Esophagus muscularis mucosa (tissue), 4 donors: ENCODE measurements at regions not wholly inside any gene's neighbourhood (a gene's known extent, or its start where the extent isn't known, plus 50 kb on each side); places are given as distances from the start of the nearest gene placed in this dataset.

Source experiments
- DNase-seq: peaks from one replicate; pipeline ENCODE4 v3.0.0-alpha.2; 2017; ENCODE audit errors: extremely low spot score
- H3K27ac ChIP-seq, 4 donors: fragments of 200-600 bp; sonication (generic); replicated peaks in 1 of 4; 1 replicate in 3 of 4; 2 replicates in 1 of 4; pipeline ENCODE4 v1.5.1; 2016 to 2019; ENCODE audit warnings: mild to moderate bottlenecking in 1 of 4
- H3K27me3 ChIP-seq, 4 donors: fragments of 200-600 bp; sonication (generic); one replicate each; pipeline versions ENCODE4 v1.5.1 to v1.6.0; 2016 to 2019
- H3K36me3 ChIP-seq, 4 donors: fragments of 200-600 bp; sonication (generic); one replicate each; pipeline ENCODE4 v1.5.1; 2016 to 2019
- H3K4me1 ChIP-seq, 4 donors: fragments of 200-600 bp; sonication (generic); one replicate each; pipeline ENCODE4 v1.5.1; 2016 to 2019
- H3K4me3 ChIP-seq, 4 donors: fragments of 200-600 bp; sonication (generic); 1 replicate in 2 of 4; 2 replicates in 2 of 4; pipeline ENCODE4 v1.5.1; 2016 to 2019; ENCODE audit warnings: mild to moderate bottlenecking in 4 of 4, moderate library complexity in 1 of 4
- H3K9me3 ChIP-seq, 4 donors: fragments of 200-600 bp; sonication (generic); 1 replicate in 3 of 4; 2 replicates in 1 of 4; pipeline ENCODE4 v1.5.1; 2016 to 2019
- CTCF ChIP-seq, 3 experiments: fragments of 200-600 bp in 2 of 3; fragments of 450-650 bp in 1 of 3; sonication (generic) in 2 of 3; IDR thresholded peaks; one replicate each; pipeline ENCODE4 v1.5.1; 2017 to 2019; ENCODE audit warnings: antibody characterized with exemption in 3 of 3, mild to moderate bottlenecking in 2 of 3, moderate library complexity in 1 of 3
- EP300 ChIP-seq: sonication (generic); formaldehyde crosslinking; IDR thresholded peaks from one replicate; pipeline ENCODE4 v1.6.1; 2017; ENCODE audit warnings: antibody characterized with exemption
- POLR2A ChIP-seq: fragments of 450-650 bp; IDR thresholded peaks from one replicate; pipeline ENCODE4 v1.6.1; 2017; ENCODE audit warnings: antibody characterized with exemption, moderate library complexity, mild to moderate bottlenecking, low read depth
- POLR2AphosphoS5 ChIP-seq, 2 donors: sonication (generic); formaldehyde crosslinking; IDR thresholded peaks; one replicate each; pipeline ENCODE4 v1.6.1; 2017; ENCODE audit warnings: antibody characterized with exemption in 2 of 2
- WGBS: methylation state at CpG from one replicate; pipeline ENCODE4 v1.1.5; 2018; 5-methylcytosine and 5-hydroxymethylcytosine counted together
- intact Hi-C: fragments of 100-400 bp; cut with DNase I; formaldehyde crosslinking; loops from one replicate; pipeline ENCODE4 v1.15.1; 2023

GRCh38 chr14:26765301-26765700 is 167.5 kb upstream of the NOVA1 start:
- no peak for TF ChIP-seq CTCF (IDR thresholded peaks at IDR 0.05)
- no peak for TF ChIP-seq EP300
- TF ChIP-seq POLR2AphosphoS5 (IDR thresholded peaks at IDR 0.05), result no peak
- TF ChIP-seq POLR2A, result no peak

GRCh38 chr14:26765768-26766520 is 168.1 kb upstream of the NOVA1 start:
- Histone ChIP-seq H3K4me1 (peaks cover 0 to 14% (median 9%) of the 10 kb centered on the region in 4 donors), H3K36me3 (no peaks in the 10 kb centered on the region), H3K27ac (peak overlapping the region in 1 of 4 donors; percentile 31), H3K27me3 (no peaks in the 10 kb centered on the region), H3K4me3 (no peak overlapping the region), H3K9me3 (no peaks in the 10 kb centered on the region)
- no peak for DNase-seq
- intact Hi-C loops, result no loop called here
- TF ChIP-seq EP300, result no peak
- TF ChIP-seq CTCF (IDR thresholded peaks at IDR 0.05), result no peak
- no peak for TF ChIP-seq POLR2A
- TF ChIP-seq POLR2AphosphoS5 (IDR thresholded peaks at IDR 0.05), result peak in 1 of 2 donors; percentile 25
- WGBS, result 30% methylated on average over 2 of the region's 2 CpGs

More at GRCh38 chr14:26765301-26765700, 167.5 kb upstream of the NOVA1 start:
- Histone ChIP-seq H3K4me1 (peaks cover 0 to 14% (median 9%) of the 10 kb centered on the region in 4 donors), H3K27me3 (no peaks in the 10 kb centered on the region), H3K4me3 (no peak overlapping the region), H3K27ac (peak overlapping the region in 1 of 4 donors; percentile 31), H3K9me3 (no peaks in the 10 kb centered on the region), H3K36me3 (no peaks in the 10 kb centered on the region)
- intact Hi-C loops, result no loop called here
- no peak for DNase-seq

GRCh38 chr14:26766726-26767125 is 168.9 kb upstream of the NOVA1 start:
- Histone ChIP-seq H3K36me3 (no peaks in the 10 kb centered on the region), H3K4me1 (peaks cover 0 to 14% (median 9%) of the 10 kb centered on the region in 4 donors), H3K27ac (no peak overlapping the region), H3K9me3 (no peaks in the 10 kb centered on the region), H3K27me3 (no peaks in the 10 kb centered on the region), H3K4me3 (no peak overlapping the region)
- 93% methylated on average over 1 of the region's 1 CpG for WGBS
- intact Hi-C loops, result no loop called here
- no peak for DNase-seq
- TF ChIP-seq POLR2A, result no peak
- no peak for TF ChIP-seq EP300
- no peak for TF ChIP-seq CTCF (IDR thresholded peaks at IDR 0.05)
- no peak for TF ChIP-seq POLR2AphosphoS5 (IDR thresholded peaks at IDR 0.05)

- Histone ChIP-seq H3K27me3 (no peaks in the 10 kb centered on the region), H3K4me3 (no peak overlapping the region), H3K4me1 (no peaks in the 10 kb centered on the region), H3K27ac (no peak overlapping the region), H3K9me3 (no peaks in the 10 kb centered on the region), H3K36me3 (no peaks in the 10 kb centered on the region)
- WGBS, result 62% methylated on average over 5 of the region's 5 CpGs
- TF ChIP-seq CTCF (IDR thresholded peaks at IDR 0.05) (no peak), POLR2AphosphoS5 (IDR thresholded peaks at IDR 0.05) (no peak), EP300 (no peak), POLR2A (no peak)
- intact Hi-C loops, result no loop called here
- DNase-seq, result no peak
These were observed 176.2 kb upstream of the NOVA1 start for GRCh38 chr14:26773906-26774593.
